Neuronal stem cell (in vitro differentiated cells): ENCODE measurements at regions not wholly inside any gene's neighbourhood (a gene's known extent, or its start where the extent isn't known, plus 50 kb on each side); places are given as distances from the start of the nearest gene placed in this dataset.
"Not testable (repeated sequence)": the region's sequence is repeated elsewhere in the genome, so short reads cannot be mapped to it uniquely, and the experiment has no call there.

Source experiments
- DNase-seq: peaks from one replicate; pipeline ENCODE4 v3.0.0-alpha.2; 2013; ENCODE audit warnings: low spot score
- H2AFZ ChIP-seq: one replicate; pipeline ENCODE4 v1.6.1; 2013; ENCODE audit warnings: mild to moderate bottlenecking, low read length, inconsistent platforms
- H2AK5ac ChIP-seq: 2 replicates; pipeline ENCODE4 v1.6.1; 2013; ENCODE audit warnings: low read depth, mild to moderate bottlenecking, inconsistent platforms, low read length, moderate library complexity, mixed read lengths
- H2BK120ac ChIP-seq: 2 replicates; pipeline ENCODE4 v1.6.1; 2013; ENCODE audit warnings: low read depth, mild to moderate bottlenecking, inconsistent platforms, low read length, moderate library complexity, mixed read lengths
- H2BK12ac ChIP-seq: one replicate; pipeline ENCODE4 v1.6.1; 2013; ENCODE audit warnings: low read length, inconsistent platforms
- H2BK15ac ChIP-seq: 2 replicates; pipeline ENCODE4 v1.6.1; 2013; ENCODE audit warnings: mild to moderate bottlenecking, low read length, inconsistent platforms, mixed read lengths
- H2BK5ac ChIP-seq: one replicate; pipeline ENCODE4 v1.6.1; 2013; ENCODE audit warnings: inconsistent platforms, mild to moderate bottlenecking, low read length, moderate library complexity
- H3K14ac ChIP-seq: one replicate; pipeline ENCODE4 v1.6.1; 2013; ENCODE audit warnings: low read length, inconsistent platforms
- H3K18ac ChIP-seq: 2 replicates; pipeline ENCODE4 v1.6.1; 2013; ENCODE audit warnings: low read length, inconsistent platforms
- H3K23ac ChIP-seq: 2 replicates; pipeline ENCODE4 v1.6.1; 2013; ENCODE audit warnings: low read depth, mild to moderate bottlenecking, mixed read lengths, low read length, inconsistent platforms; ENCODE audit not compliant: poor library complexity
- H3K27ac ChIP-seq: replicated peaks from 3 replicates; pipeline ENCODE4 v1.5.1; 2013; ENCODE audit warnings: low read length, inconsistent platforms
- H3K27me3 ChIP-seq, 3 experiments: 2 replicates each; pipeline ENCODE4 v1.6.1; 2013; ENCODE audit warnings: low read length in 3 of 3, mild to moderate bottlenecking in 2 of 3, inconsistent platforms in 1 of 3, low read depth in 1 of 3, mixed read lengths in 1 of 3, moderate library complexity in 1 of 3; ENCODE audit not compliant: control insufficient read depth in 3 of 3, insufficient read depth in 3 of 3
- H3K36me3 ChIP-seq, 2 donors: replicated peaks in 1 of 2; 2 replicates each; pipeline ENCODE4 v1.6.1; 2013; ENCODE audit warnings: low read length in 2 of 2; ENCODE audit not compliant: control insufficient read depth in 2 of 2, insufficient read depth in 2 of 2
- H3K4ac ChIP-seq: 2 replicates; pipeline ENCODE4 v1.6.1; 2013; ENCODE audit warnings: inconsistent platforms, mild to moderate bottlenecking, low read length, moderate library complexity
- H3K4me1 ChIP-seq, 2 donors: 1 replicate in 1 of 2; 2 replicates in 1 of 2; pipeline ENCODE4 v1.6.1; 2013; ENCODE audit warnings: low read length in 2 of 2, low read depth in 1 of 2; ENCODE audit not compliant: control insufficient read depth in 2 of 2, insufficient read depth in 1 of 2
- H3K4me2 ChIP-seq: one replicate; pipeline ENCODE4 v1.6.1; 2013; ENCODE audit warnings: mild to moderate bottlenecking, low read length, inconsistent platforms; ENCODE audit not compliant: insufficient read depth, poor library complexity, severe bottlenecking
- H3K4me3 ChIP-seq, 2 donors: 2 replicates each; pipeline ENCODE4 v1.5.1; 2013; ENCODE audit warnings: low read length in 2 of 2, mild to moderate bottlenecking in 2 of 2, inconsistent platforms in 1 of 2, moderate library complexity in 1 of 2
- H3K79me1 ChIP-seq: one replicate; pipeline ENCODE4 v1.6.1; 2013; ENCODE audit warnings: low read depth, mild to moderate bottlenecking, inconsistent platforms, low read length, moderate library complexity
- H3K9ac ChIP-seq: one replicate; pipeline ENCODE4 v1.6.1; 2013; ENCODE audit warnings: mild to moderate bottlenecking, low read depth, low read length, inconsistent platforms; ENCODE audit not compliant: poor library complexity
- H3K9me3 ChIP-seq, 2 donors: replicated peaks in 1 of 2; 2 replicates each; pipeline versions ENCODE3 to v1.6.1; 2013; ENCODE audit warnings: low read length in 2 of 2, mild to moderate bottlenecking in 2 of 2, inconsistent platforms in 1 of 2, low read depth in 1 of 2, mixed read lengths in 1 of 2, moderate library complexity in 1 of 2; ENCODE audit not compliant: control insufficient read depth in 2 of 2, insufficient read depth in 1 of 2
- H4K8ac ChIP-seq: one replicate; pipeline ENCODE4 v1.6.1; 2013; ENCODE audit warnings: low read depth, mild to moderate bottlenecking, inconsistent platforms, low read length, moderate library complexity
- H4K91ac ChIP-seq: one replicate; pipeline ENCODE4 v1.6.1; 2013; ENCODE audit warnings: low read length, low read depth, mild to moderate bottlenecking, inconsistent platforms; ENCODE audit not compliant: poor library complexity
- WGBS, 2 donors: extraction: QIAGEN DNeasy Blood & Tissue Kit; methylation state at CpG; one replicate each; pipeline ENCODE4 v1.1.7; 2013; ENCODE audit warnings: missing lambda C conversion rate in 2 of 2, mixed read lengths in 1 of 2; ENCODE audit not compliant: insufficient read length in 2 of 2, insufficient replicate concordance in 1 of 2; ENCODE audit errors: extremely low coverage in 2 of 2; 5-methylcytosine and 5-hydroxymethylcytosine counted together

DNA sequence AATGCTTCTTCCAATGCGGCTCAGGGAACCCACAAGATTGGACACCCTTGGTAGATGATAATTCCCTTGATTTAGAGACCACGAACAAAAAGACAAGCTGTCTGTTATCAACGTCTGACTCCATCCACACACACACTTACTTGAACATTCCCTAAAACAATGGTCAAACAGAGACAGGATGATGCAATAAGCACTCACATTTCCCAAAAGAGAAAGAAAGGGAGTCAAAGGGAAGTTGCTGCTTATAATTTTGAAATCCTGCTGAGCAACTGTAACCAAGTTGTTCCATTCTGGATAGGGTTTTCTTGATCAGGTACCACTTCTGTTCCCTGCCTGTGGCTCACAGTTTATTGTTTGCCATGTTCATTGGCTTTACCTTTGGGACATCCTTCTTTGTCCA, 571.3 kb upstream of the CNTNAP5 start:
- no peak overlapping the region for H3K23ac ChIP-seq
- WGBS, 2 donors: no CpG with 5 or more reads among the region's 3 CpGs
- H3K27me3 ChIP-seq: no peaks in the 10 kb centered on the region
- H2AK5ac ChIP-seq: no peak overlapping the region
- H3K4ac ChIP-seq: no peak overlapping the region
- no peak overlapping the region for H2BK5ac ChIP-seq
- no peak overlapping the region for H2BK120ac ChIP-seq
- H2AFZ ChIP-seq: no peak overlapping the region
- H3K14ac ChIP-seq: no peak overlapping the region
- no peak overlapping the region for H3K4me2 ChIP-seq
- peaks cover 0 to under 1% of the 10 kb centered on the region in 2 donors for H3K4me1 ChIP-seq
- H3K36me3 ChIP-seq: no peaks in the 10 kb centered on the region
- no peaks in the 10 kb centered on the region for H3K79me1 ChIP-seq
- no peak overlapping the region for H3K18ac ChIP-seq
- no peaks in the 10 kb centered on the region for H3K9me3 ChIP-seq
- H4K8ac ChIP-seq: no peak overlapping the region
- H2BK15ac ChIP-seq: no peak overlapping the region
- H2BK12ac ChIP-seq: no peak overlapping the region
- no peak overlapping the region for H4K91ac ChIP-seq
- no peak overlapping the region for H3K27ac ChIP-seq
- H3K4me3 ChIP-seq: no peak overlapping the region
- H3K9ac ChIP-seq: no peak overlapping the region
- DNase-seq: no peak

GRCh38 chr2:123455234-123455633, 569.9 kb upstream of the CNTNAP5 start:
- not testable (repeated sequence) for H3K27ac ChIP-seq, H3K4ac ChIP-seq, H2AK5ac ChIP-seq, H2BK120ac ChIP-seq, H3K4me2 ChIP-seq, H3K4me1 ChIP-seq, H3K9ac ChIP-seq, H2BK12ac ChIP-seq, H2BK5ac ChIP-seq, H3K4me3 ChIP-seq, H3K79me1 ChIP-seq, H4K8ac ChIP-seq, H3K9me3 ChIP-seq, H3K27me3 ChIP-seq, H3K14ac ChIP-seq, H2BK15ac ChIP-seq, H3K23ac ChIP-seq, H3K36me3 ChIP-seq, H3K18ac ChIP-seq, H2AFZ ChIP-seq, DNase-seq, H4K91ac ChIP-seq
- no CpG with 5 or more reads among the region's 8 CpGs for WGBS, 2 donors

DNA sequence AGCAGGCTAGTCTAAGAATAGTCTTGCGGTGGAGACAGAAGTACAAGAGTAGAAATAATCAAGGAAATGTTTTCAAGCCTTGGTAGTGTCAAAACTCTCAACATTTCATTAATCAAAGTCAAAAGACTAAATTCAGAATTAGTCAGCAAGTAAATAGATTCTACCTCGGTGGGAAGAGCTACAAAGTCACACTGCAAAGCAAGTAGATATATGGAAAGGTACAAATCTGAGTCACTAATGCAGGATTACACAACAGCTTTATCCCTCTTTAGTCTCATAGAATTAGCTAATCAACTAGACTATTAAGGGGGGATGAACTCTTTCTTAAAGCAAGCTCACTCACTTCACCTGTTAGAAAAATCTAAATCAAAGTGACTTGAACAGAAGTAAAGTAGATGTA, 568.7 kb upstream of the CNTNAP5 start:
- Histone ChIP-seq H3K79me1 (no peaks in the 10 kb centered on the region), H4K8ac (no peak overlapping the region), H3K4me3 (no peak overlapping the region), H3K4ac (no peak overlapping the region), H3K27me3 (no peaks in the 10 kb centered on the region), H2BK15ac (no peak overlapping the region), H2BK12ac (no peak overlapping the region), H3K4me2 (no peak overlapping the region), H2AK5ac (no peak overlapping the region), H3K23ac (no peak overlapping the region), H2BK120ac (no peak overlapping the region), H3K27ac (no peak overlapping the region), H3K14ac (no peak overlapping the region), H3K36me3 (no peaks in the 10 kb centered on the region), H3K18ac (no peak overlapping the region), H3K4me1 (no peaks in the 10 kb centered on the region), H3K9ac (no peak overlapping the region), H2BK5ac (no peak overlapping the region), H3K9me3 (no peaks in the 10 kb centered on the region), H4K91ac (no peak overlapping the region), H2AFZ (no peak overlapping the region)
- no CpG with 5 or more reads among the region's 2 CpGs for WGBS, 2 donors
- no peak for DNase-seq

GRCh38 chr2:123463886-123464285, 561.2 kb upstream of the CNTNAP5 start:
- Histone ChIP-seq H4K8ac (no peak overlapping the region), H3K23ac (no peak overlapping the region), H3K79me1 (no peaks in the 10 kb centered on the region), H3K9ac (no peak overlapping the region), H3K9me3 (no peaks in the 10 kb centered on the region), H2BK5ac (no peak overlapping the region), H3K4me2 (no peak overlapping the region), H3K14ac (no peak overlapping the region), H3K36me3 (no peaks in the 10 kb centered on the region), H3K4ac (no peak overlapping the region), H2AK5ac (no peak overlapping the region), H2BK15ac (no peak overlapping the region), H2AFZ (no peak overlapping the region), H4K91ac (no peak overlapping the region), H2BK120ac (no peak overlapping the region), H2BK12ac (no peak overlapping the region), H3K27me3 (no peaks in the 10 kb centered on the region), H3K4me1 (no peaks in the 10 kb centered on the region), H3K4me3 (no peak overlapping the region), H3K27ac (no peak overlapping the region), H3K18ac (no peak overlapping the region)
- no peak for DNase-seq
